CD4-positive, alpha-beta memory T cell (primary cell): ENCODE measurements at regions not wholly inside any gene's neighbourhood (a gene's known extent, or its start where the extent isn't known, plus 50 kb on each side); places are given as distances from the start of the nearest gene placed in this dataset.

Experiments used
- CTCF ChIA-PET: fragments of 350-600 bp; sonication (Branson Sonifier 250); formaldehyde crosslinking; loops from one replicate; lab custom pipeline; 2021; ENCODE audit warnings: inconsistent platforms; ENCODE audit not compliant: partially characterized antibody; lab: Charles Lee
- POLR2A ChIA-PET: fragments of 350-600 bp; sonication (Branson Sonifier 250); formaldehyde crosslinking; loops from one replicate; lab custom pipeline; 2021; ENCODE audit not compliant: partially characterized antibody; lab: Charles Lee
- DNase-seq, 5 donors: peaks; one replicate each; pipeline versions ENCODE4 v3.0.0 to v3.0.0-alpha.2; 2020 to 2022; ENCODE audit warnings: mixed read lengths in 1 of 5
- H3K27ac ChIP-seq: one replicate; pipeline ENCODE4 v1.7.0; 2013; ENCODE audit warnings: low read depth, low read length
- H3K27me3 ChIP-seq: 2 replicates; pipeline ENCODE4 v1.7.0; 2013; ENCODE audit warnings: mild to moderate bottlenecking, low read length, moderate library complexity; ENCODE audit not compliant: insufficient read depth
- H3K36me3 ChIP-seq: 2 replicates; pipeline ENCODE4 v1.7.0; 2013; ENCODE audit warnings: mild to moderate bottlenecking, low read length, moderate library complexity; ENCODE audit not compliant: insufficient read depth
- H3K4me1 ChIP-seq: 2 replicates; pipeline ENCODE4 v1.7.0; 2013; ENCODE audit warnings: mild to moderate bottlenecking, low read length, moderate library complexity; ENCODE audit not compliant: insufficient read depth
- H3K4me3 ChIP-seq, 2 donors: one replicate each; pipeline ENCODE4 v1.7.0; 2013; ENCODE audit warnings: low read length in 2 of 2, mild to moderate bottlenecking in 1 of 2
- H3K9me3 ChIP-seq, 2 donors: one replicate each; pipeline ENCODE4 v1.7.0; 2013; ENCODE audit warnings: low read length in 2 of 2, control low read depth in 1 of 2; ENCODE audit not compliant: control insufficient read depth in 1 of 2
- H3K27ac Mint-ChIP-seq, 7 donors: one replicate each; pipeline ENCODE4 v1.8.0; 2020 to 2021; ENCODE audit warnings: mixed read lengths in 7 of 7, mild to moderate bottlenecking in 6 of 7, inconsistent platforms in 3 of 7, moderate library complexity in 3 of 7
- H3K27me3 Mint-ChIP-seq, 2 donors: one replicate each; pipeline ENCODE4 v1.8.0; 2020 to 2021; ENCODE audit warnings: mixed read lengths in 2 of 2
- H3K36me3 Mint-ChIP-seq, 2 donors: one replicate each; pipeline ENCODE4 v1.8.0; 2020 to 2021; ENCODE audit warnings: mixed read lengths in 2 of 2, inconsistent platforms in 1 of 2, mild to moderate bottlenecking in 1 of 2
- H3K4me1 Mint-ChIP-seq, 4 donors: one replicate each; pipeline ENCODE4 v1.8.0; 2020 to 2021; ENCODE audit warnings: mixed read lengths in 4 of 4, mild to moderate bottlenecking in 1 of 4
- H3K4me3 Mint-ChIP-seq, 8 donors: one replicate each; pipeline ENCODE4 v1.8.0; 2020 to 2021; ENCODE audit warnings: mixed read lengths in 8 of 8, mild to moderate bottlenecking in 7 of 8, moderate library complexity in 6 of 8, inconsistent platforms in 3 of 8
- H3K9me3 Mint-ChIP-seq, 8 donors: one replicate each; pipeline ENCODE4 v1.8.0; 2020 to 2021; ENCODE audit warnings: mixed read lengths in 8 of 8, mild to moderate bottlenecking in 5 of 8, inconsistent platforms in 3 of 8, moderate library complexity in 1 of 8
- intact Hi-C: fragments of 100-400 bp; cut with micrococcal nuclease; formaldehyde crosslinking; loops from one replicate; pipeline ENCODE4 v1.15.1; 2023

GRCh38 chr2:236744281-236744705 is 174.7 kb downstream of the ACKR3 start:
- Mint-ChIP-seq H3K4me3 (no peak overlapping the region), H3K4me1 (no peaks in the 10 kb centered on the region), H3K27me3 (peaks cover 7 to 8% of the 10 kb centered on the region in 2 donors), H3K36me3 (no peaks in the 10 kb centered on the region), H3K9me3 (no peaks in the 10 kb centered on the region), H3K27ac (no peak overlapping the region)
- intact Hi-C loops: no loop called here
- Histone ChIP-seq H3K36me3 (no peaks in the 10 kb centered on the region), H3K9me3 (no peaks in the 10 kb centered on the region), H3K27ac (no peak overlapping the region), H3K4me3 (no peak overlapping the region), H3K27me3 (no peaks in the 10 kb centered on the region), H3K4me1 (no peaks in the 10 kb centered on the region)
- POLR2A ChIA-PET: no interaction called here
- CTCF ChIA-PET: no interaction called here
- no peak for DNase-seq

GRCh38 chr2:236744716-236745115 is 175.1 kb downstream of the ACKR3 start:
- no peaks in the 10 kb centered on the region for H3K9me3 ChIP-seq
- H3K4me1 ChIP-seq: no peaks in the 10 kb centered on the region
- POLR2A ChIA-PET: no interaction called here
- DNase-seq: no peak
- H3K27ac ChIP-seq: no peak overlapping the region
- Mint-ChIP-seq H3K36me3 (no peaks in the 10 kb centered on the region), H3K4me3 (no peak overlapping the region), H3K27me3 (peaks cover 8% of the 10 kb centered on the region in 2 donors), H3K4me1 (no peaks in the 10 kb centered on the region), H3K9me3 (no peaks in the 10 kb centered on the region), H3K27ac (no peak overlapping the region)
- intact Hi-C loops: no loop called here
- no peak overlapping the region for H3K4me3 ChIP-seq
- H3K27me3 ChIP-seq: no peaks in the 10 kb centered on the region
- CTCF ChIA-PET: no interaction called here
- H3K36me3 ChIP-seq: no peaks in the 10 kb centered on the region

DNA sequence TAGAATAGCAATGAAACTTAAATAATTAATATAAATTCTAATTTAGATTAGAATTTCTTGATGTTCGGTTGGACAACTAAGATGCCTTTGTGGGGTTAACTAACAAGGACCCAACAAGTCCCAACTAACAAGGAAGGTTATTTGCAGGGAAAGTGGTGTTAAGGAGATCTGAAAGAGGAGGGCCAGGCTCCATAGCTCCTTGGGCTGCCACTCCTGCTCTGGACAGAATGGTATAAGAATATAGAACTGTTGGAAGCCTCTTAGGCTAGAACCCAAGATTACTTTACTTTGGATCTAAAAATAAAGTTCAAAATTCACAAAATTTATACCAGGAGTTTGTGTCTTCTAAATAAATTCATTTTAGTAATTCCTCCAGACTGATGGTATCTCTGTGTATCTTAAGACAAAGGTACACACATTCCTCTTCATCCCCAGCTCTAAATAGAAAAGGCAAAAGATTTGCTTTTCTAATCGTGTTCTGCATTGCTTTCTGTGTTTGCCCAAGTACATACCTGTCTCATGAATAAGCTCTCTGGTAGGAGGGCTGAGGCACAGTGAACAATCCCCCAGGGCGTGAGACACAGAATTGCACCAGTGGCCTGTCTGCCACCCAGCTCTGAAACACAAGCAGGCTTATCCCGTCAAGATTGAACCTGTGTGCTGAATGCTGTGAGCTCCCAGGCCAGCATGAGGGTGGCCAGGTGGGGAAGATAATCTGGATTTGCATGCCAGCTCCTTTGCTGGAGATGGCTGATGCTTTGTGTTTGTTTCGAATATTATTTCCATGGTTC is 176.0 kb downstream of the ACKR3 start:
- Histone ChIP-seq H3K4me1 (no peaks in the 10 kb centered on the region), H3K27ac (no peak overlapping the region), H3K27me3 (no peaks in the 10 kb centered on the region), H3K36me3 (no peaks in the 10 kb centered on the region), H3K9me3 (no peaks in the 10 kb centered on the region), H3K4me3 (no peak overlapping the region)
- DNase-seq: no peak
- Mint-ChIP-seq H3K27me3 (peaks cover 8 to 10% of the 10 kb centered on the region in 2 donors), H3K9me3 (no peaks in the 10 kb centered on the region), H3K4me3 (no peak overlapping the region), H3K4me1 (no peaks in the 10 kb centered on the region), H3K36me3 (no peaks in the 10 kb centered on the region), H3K27ac (no peak overlapping the region)
- POLR2A ChIA-PET: no interaction called here
- CTCF ChIA-PET: no interaction called here
- intact Hi-C loops: no loop called here

GRCh38 chr2:236746833-236747232 is 177.2 kb downstream of the ACKR3 start:
- no peaks in the 10 kb centered on the region for H3K4me1 ChIP-seq
- no peak overlapping the region for H3K4me3 ChIP-seq
- Mint-ChIP-seq H3K4me3 (no peak overlapping the region), H3K36me3 (no peaks in the 10 kb centered on the region), H3K27ac (no peak overlapping the region), H3K9me3 (no peaks in the 10 kb centered on the region), H3K27me3 (peaks cover 8 to 15% of the 10 kb centered on the region in 2 donors), H3K4me1 (no peaks in the 10 kb centered on the region)
- ChIA-PET POLR2A (no interaction called here), CTCF (no interaction called here)
- H3K9me3 ChIP-seq: no peaks in the 10 kb centered on the region
- no peaks in the 10 kb centered on the region for H3K27me3 ChIP-seq
- no peak for DNase-seq
- H3K27ac ChIP-seq: no peak overlapping the region
- no peaks in the 10 kb centered on the region for H3K36me3 ChIP-seq
- intact Hi-C loops: no loop called here

DNA sequence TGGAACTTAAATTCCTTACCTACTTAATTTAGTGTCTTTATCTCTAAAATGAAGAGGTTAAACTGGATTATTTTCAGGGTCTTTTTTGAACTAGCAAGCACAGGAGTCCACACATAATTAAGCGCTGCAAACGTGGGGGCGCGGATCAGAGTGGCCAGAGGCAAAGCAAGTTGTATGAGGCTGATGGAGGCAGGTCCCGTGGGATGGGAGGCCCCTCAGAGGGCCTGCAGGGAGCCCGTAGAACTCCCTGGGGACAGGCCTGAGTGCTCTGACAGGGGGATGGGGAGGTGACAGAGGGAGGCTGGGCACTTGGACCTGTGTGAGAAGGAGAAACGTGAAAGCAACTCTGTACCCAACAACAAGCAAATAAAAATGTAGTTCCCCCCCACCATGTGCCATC is 177.8 kb downstream of the ACKR3 start:
- Mint-ChIP-seq H3K9me3 (no peaks in the 10 kb centered on the region), H3K27ac (no peak overlapping the region), H3K4me1 (no peaks in the 10 kb centered on the region), H3K36me3 (no peaks in the 10 kb centered on the region), H3K4me3 (no peak overlapping the region), H3K27me3 (peaks cover 8 to 13% of the 10 kb centered on the region in 2 donors)
- no peaks in the 10 kb centered on the region for H3K27me3 ChIP-seq
- ChIA-PET POLR2A (no interaction called here), CTCF (no interaction called here)
- no peaks in the 10 kb centered on the region for H3K9me3 ChIP-seq
- intact Hi-C loops: no loop called here
- H3K4me1 ChIP-seq: no peaks in the 10 kb centered on the region
- H3K27ac ChIP-seq: no peak overlapping the region
- no peak for DNase-seq
- H3K36me3 ChIP-seq: no peaks in the 10 kb centered on the region
- no peak overlapping the region for H3K4me3 ChIP-seq

- no peaks in the 10 kb centered on the region for H3K4me1 Mint-ChIP-seq
- no peak for DNase-seq
- Histone ChIP-seq H3K4me1 (no peaks in the 10 kb centered on the region), H3K4me3 (no peak overlapping the region), H3K27me3 (no peaks in the 10 kb centered on the region), H3K27ac (no peak overlapping the region), H3K36me3 (no peaks in the 10 kb centered on the region), H3K9me3 (no peaks in the 10 kb centered on the region)
- POLR2A ChIA-PET: no interaction called here
- H3K4me3 Mint-ChIP-seq: no peak overlapping the region
- no peaks in the 10 kb centered on the region for H3K36me3 Mint-ChIP-seq
- intact Hi-C loops: no loop called here
- peaks cover 8 to 13% of the 10 kb centered on the region in 2 donors for H3K27me3 Mint-ChIP-seq
- H3K27ac Mint-ChIP-seq: no peak overlapping the region
- H3K9me3 Mint-ChIP-seq: no peaks in the 10 kb centered on the region
- CTCF ChIA-PET: no interaction called here
Measured at GRCh38 chr2:236747925-236748324, 178.3 kb downstream of the ACKR3 start.

DNA sequence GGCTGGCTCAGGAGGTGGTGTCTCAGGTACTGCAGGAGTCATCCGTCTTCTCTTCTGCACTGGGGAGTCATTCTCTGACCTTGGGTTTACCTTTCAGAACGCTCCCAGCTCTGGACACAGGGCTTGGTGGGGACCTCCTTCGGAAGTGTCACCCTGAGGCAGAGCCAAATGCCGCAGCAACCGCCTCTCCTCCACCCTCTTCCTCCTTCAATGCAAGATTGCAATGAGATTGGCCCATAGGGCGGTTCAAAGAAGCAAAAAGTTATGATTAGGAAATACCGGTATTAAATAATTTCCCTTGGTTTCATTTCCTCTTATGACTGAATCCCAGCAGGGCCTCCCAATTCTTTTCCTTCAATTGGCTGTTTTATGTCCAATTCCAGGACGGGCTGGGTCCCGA is 178.8 kb downstream of the ACKR3 start:
- Histone ChIP-seq H3K4me1 (no peaks in the 10 kb centered on the region), H3K27me3 (no peaks in the 10 kb centered on the region), H3K9me3 (no peaks in the 10 kb centered on the region), H3K36me3 (no peaks in the 10 kb centered on the region), H3K27ac (no peak overlapping the region), H3K4me3 (no peak overlapping the region)
- no peaks in the 10 kb centered on the region for H3K9me3 Mint-ChIP-seq
- intact Hi-C loops: no loop called here
- H3K4me3 Mint-ChIP-seq: no peak overlapping the region
- ChIA-PET POLR2A (no interaction called here), CTCF (no interaction called here)
- H3K4me1 Mint-ChIP-seq: no peaks in the 10 kb centered on the region
- H3K27me3 Mint-ChIP-seq: peaks cover 8 to 13% of the 10 kb centered on the region in 2 donors
- H3K36me3 Mint-ChIP-seq: no peaks in the 10 kb centered on the region
- no peak overlapping the region for H3K27ac Mint-ChIP-seq
- DNase-seq: no peak
